HG03565 (cell line): ENCODE measurements at regions not wholly inside any gene's neighbourhood (a gene's known extent, or its start where the extent isn't known, plus 50 kb on each side); places are given as distances from the start of the nearest gene placed in this dataset.

ENCODE experiments used
- ATAC-seq: cut with Tn5 transposase; IDR thresholded peaks from one replicate; pipeline ENCODE4 v1.9.1; 2021; ENCODE audit warnings: mild to moderate bottlenecking, moderate library complexity; ENCODE audit not compliant: unreplicated experiment

- ATAC-seq, result no peak
Observed at GRCh38 chr13:44237276-44237767, 136.3 kb upstream of the SERP2 start.

DNA sequence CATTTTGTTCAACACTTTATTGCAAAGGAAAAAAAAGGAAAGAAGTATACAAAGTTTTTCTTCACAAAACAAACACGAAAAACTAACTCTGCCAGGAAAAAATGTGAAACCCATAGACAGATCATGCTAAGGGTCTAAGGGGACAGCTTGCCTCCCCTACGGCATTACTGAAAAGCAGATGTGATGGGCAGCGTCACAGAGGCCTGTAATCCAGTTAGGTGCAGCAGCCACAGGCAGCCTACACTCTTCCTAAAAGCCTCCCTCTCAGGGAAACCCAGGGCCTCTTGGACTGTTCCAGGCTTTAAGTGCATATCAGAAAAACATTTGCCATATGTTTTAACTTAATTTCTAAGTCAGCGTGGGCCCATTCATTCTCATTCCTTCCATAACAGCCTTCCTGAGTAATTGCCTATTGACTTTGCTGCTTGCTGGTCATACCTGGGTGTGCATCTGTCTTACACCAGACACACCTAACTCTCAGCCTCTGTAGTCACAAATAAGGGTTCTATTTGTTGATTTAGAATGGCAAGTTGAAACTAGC is 135.7 kb upstream of the SERP2 start:
- no peak for ATAC-seq

GRCh38 chr13:44240611-44241145 is 132.9 kb upstream of the SERP2 start:
- no peak for ATAC-seq

DNA sequence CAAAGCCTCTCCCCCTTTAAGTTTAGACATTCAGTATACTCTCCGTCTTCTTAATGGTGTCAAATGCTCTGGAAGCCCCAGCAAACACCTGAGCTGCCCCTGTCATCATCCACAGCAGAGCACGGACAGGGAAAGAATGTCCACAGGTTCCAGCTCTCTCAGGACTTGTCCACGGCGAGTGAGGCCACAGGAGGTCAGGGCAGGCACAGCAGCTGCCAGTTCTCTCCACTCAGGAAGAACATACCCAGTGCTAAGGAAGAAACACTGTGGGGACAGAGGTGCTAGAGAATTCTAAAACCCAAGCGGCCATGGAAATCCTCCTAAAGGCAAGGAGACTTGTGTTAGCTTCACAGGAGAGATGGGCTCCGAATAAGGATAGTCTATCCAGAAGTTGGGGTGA is 132.0 kb upstream of the SERP2 start:
- ATAC-seq, result no peak

- no peak for ATAC-seq
Observed at GRCh38 chr13:44242766-44243165, 130.9 kb upstream of the SERP2 start.

GRCh38 chr13:44243198-44243857 is 130.3 kb upstream of the SERP2 start:
- no peak for ATAC-seq

GRCh38 chr13:44244288-44244687 is 129.3 kb upstream of the SERP2 start:
- ATAC-seq, result no peak

GRCh38 chr13:44249431-44249836 is 124.2 kb upstream of the SERP2 start:
- no peak for ATAC-seq

- ATAC-seq, result no peak
Observed at GRCh38 chr13:44252938-44253337, 120.7 kb upstream of the SERP2 start.

DNA sequence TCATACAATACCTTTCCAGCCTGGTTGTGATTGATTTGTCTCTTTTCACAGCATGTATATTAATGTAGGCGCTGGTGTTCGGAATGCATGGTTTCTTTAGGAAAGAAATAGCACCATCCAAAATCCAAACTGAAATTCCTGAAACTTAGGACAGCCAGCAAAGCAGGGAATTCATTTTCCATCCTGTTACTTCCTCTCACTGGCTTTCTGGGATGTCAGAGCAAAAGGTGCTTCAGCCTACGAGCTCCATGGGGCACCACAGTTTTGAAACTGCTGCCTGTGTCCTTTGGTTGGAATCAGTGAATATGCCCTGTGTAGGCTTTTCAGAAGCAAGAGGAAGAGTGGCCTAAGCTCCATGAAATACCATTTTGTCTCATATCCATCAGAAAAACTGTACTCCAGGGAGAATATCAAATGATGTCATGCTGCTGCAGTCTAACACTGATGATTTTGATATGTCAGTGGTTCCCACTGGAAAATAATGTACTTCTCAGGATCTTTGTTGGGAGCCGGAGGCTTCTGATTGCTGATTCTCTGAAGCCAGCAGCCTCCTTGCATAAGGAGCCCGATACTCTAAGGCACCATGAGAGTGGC is 117.8 kb upstream of the SERP2 start:
- no peak for ATAC-seq

GRCh38 chr13:44257796-44258195 is 115.8 kb upstream of the SERP2 start:
- no peak for ATAC-seq

GRCh38 chr13:44259045-44260027 is 114.3 kb upstream of the SERP2 start:
- peak; percentile 69 for ATAC-seq

- no peak for ATAC-seq
Observed at GRCh38 chr13:44260336-44260735, 113.3 kb upstream of the SERP2 start.

- no peak for ATAC-seq
Observed at GRCh38 chr13:44263751-44264620, 109.6 kb upstream of the SERP2 start.

GRCh38 chr13:44266305-44266704 is 107.3 kb upstream of the SERP2 start:
- ATAC-seq, result no peak

GRCh38 chr13:44266772-44267171 is 106.9 kb upstream of the SERP2 start:
- no peak for ATAC-seq

DNA sequence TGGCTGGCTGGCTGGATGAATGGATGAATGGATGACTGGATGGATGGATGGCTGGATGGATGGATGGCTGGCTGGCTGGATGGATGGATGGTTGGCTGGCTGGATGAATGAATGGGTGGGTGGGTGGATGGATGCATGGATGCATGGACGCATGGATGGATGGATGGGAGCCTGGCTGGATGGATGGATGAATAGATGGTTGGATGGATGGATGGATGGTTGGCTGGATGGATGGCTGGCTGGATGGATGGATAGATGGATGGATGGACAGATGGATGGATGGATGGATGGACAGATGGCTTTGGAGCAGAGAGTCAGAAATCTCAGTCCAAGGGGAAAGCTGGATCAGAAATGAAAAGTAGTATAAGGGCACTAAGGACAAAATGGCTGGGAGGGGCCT is 106.4 kb upstream of the SERP2 start:
- ATAC-seq, result no peak

- no peak for ATAC-seq
Observed at GRCh38 chr13:44267980-44268379, 105.6 kb upstream of the SERP2 start.

DNA sequence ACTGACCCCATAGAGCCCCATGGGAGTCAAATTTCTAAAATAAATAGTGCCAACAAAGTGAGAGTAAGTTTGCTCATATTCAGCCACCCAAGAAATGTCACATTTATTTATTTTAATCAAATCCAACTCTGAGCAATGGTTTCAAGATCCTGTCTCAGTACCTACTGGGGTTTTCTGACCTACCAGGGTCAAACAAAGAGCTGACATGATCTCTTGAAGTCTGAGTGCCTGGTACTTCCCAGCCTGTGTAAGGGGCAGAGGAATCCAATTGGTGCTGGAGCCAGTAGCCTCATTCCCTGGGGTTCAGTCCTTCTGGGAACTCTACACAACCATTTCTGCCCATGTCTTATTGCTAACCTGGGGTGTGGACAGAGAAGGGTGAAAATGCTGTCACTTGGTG is 104.6 kb upstream of the SERP2 start:
- no peak for ATAC-seq

GRCh38 chr13:44270150-44270549 is 103.5 kb upstream of the SERP2 start:
- no peak for ATAC-seq
